DMS153 treated with DMSO at 0.1 percent for 48 hours (cell line): ENCODE measurements at regions not wholly inside any gene's neighbourhood (a gene's known extent, or its start where the extent isn't known, plus 50 kb on each side); places are given as distances from the start of the nearest gene placed in this dataset.
"Not testable (repeated sequence)": the region's sequence is repeated elsewhere in the genome, so short reads cannot be mapped to it uniquely, and the experiment has no call there.

Experiments used
- DNase-seq: peaks from one replicate; lab custom pipeline; 2025; ENCODE audit not compliant: unreplicated experiment; lab: John Stamatoyannopoulos, UW

DNA sequence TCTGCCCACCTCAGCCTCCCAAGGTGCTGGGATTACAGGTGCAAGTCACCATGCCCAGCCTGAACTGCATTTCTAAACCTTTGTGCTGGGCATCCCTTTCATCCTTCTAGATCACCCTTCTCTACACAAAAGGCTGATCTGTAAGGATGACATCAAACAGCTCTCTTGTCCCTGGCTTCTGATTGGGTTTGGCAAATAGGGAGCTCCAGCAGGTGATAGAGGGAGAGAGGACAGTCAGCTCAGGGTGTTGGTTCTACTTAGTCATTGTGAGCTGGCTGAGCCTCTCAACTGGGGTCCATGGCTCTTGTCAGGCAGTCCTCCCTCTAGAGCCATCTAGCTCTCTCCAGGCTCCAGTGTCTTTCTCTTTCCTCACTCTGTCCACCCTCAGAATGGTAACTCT lies 237.6 kb upstream of the JARID2 start:
- no peak for DNase-seq

DNA sequence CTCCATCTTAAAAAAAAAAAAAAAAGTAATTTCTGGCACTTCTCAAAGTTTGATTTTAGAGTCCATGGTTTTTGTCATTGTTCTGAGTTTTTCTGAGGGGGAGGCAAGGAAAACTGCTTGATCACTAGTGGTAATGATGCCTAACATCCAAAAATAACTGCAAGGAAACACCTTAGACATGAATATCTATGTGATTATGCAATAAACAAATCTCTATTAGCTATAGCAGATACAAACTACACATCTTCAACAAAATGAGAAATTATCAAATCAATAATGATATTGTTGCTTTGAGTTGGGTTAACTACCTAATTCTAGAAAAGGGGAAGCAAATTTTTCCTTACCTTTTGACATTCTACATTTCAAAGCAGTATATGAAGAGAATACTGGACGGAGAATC lies 230.9 kb upstream of the JARID2 start:
- no peak for DNase-seq

DNA sequence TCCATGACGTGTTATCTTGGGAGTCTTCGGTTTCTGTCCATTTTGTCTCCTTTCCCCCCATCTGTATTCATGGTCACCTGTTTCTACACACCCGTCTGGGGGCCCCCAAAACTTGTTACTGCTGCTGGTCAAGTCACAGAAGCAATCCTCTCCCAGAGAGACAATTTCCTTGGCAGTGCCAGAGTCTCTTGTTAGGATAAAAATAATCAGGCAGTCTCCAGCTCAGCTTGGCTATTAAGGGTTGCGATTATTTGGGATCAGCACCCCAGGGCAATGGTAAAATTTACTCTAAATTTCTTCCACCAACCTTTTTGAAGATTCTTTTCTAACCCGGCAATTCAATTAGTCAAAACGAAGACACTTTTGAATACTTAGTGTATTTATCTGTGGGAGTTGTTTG lies 229.1 kb upstream of the JARID2 start:
- DNase-seq = no peak

GRCh38 chr6:15017261-15017660 lies 228.6 kb upstream of the JARID2 start:
- DNase-seq = no peak

GRCh38 chr6:15017803-15018202 lies 228.1 kb upstream of the JARID2 start:
- no peak for DNase-seq

- no peak for DNase-seq
These were observed 225.6 kb upstream of the JARID2 start for GRCh38 chr6:15020119-15020770.

DNA sequence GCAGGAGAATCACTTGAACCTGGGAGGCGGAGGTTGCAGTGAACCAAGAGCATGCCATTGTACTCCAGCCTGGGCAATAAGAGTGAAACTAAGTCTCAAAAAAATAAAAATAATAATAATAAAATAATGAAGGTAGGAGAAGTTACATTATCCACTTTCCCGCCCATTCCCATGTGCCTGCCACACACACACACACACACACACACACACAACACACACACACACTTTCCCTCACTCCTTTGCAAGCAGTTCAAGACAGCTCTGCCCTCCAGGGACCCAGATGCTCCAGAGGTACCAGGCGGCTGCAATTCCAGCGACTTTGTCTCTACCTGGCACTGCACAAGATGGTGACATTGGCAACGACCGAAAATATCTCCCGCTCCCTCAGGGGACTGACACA lies 224.8 kb upstream of the JARID2 start:
- DNase-seq = no peak

- not testable (repeated sequence) for DNase-seq
These were observed 222.9 kb upstream of the JARID2 start for GRCh38 chr6:15023018-15023417.

DNA sequence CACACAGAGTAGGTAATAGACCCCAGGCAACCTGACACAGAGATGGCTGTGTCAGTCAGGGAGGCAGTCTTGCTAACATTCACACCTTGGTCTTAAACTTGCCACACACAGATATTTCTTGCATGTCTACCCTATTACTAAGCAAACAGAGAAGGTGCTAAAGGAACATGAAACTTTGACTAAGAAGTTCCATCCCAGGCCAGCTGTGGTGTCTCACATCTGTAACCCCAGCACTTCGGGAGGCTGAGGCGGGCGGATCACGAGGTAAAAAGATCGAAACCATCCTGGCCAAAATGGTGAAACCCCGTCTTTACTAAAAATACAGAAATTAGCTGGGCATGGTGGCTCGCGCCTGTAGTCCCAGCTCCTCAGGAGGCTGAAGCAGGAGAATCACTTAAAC lies 222.4 kb upstream of the JARID2 start:
- no peak for DNase-seq

GRCh38 chr6:15025446-15025845 lies 220.4 kb upstream of the JARID2 start:
- DNase-seq = no peak

DNA sequence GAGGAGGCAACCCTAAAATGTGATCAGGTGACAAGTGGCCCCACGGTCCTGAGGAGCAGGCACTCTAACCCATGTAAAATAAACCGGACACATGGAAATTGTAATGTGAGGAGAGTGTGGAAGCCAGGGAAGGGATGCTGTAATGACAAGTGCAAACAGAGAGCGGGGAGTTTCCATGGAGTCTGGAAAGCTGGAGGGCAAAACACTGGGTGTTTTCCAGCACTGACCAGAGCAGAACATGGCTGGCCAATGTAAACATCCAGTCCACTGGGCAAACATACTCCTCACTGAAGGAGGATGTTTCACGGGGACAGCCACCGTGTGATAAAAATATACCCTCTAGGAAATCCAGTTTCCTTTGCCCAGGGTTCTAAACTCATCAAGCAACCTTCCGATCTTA lies 219.0 kb upstream of the JARID2 start:
- DNase-seq = peak; percentile 56

- no peak for DNase-seq
These were observed 218.4 kb upstream of the JARID2 start for GRCh38 chr6:15027472-15027871.

DNA sequence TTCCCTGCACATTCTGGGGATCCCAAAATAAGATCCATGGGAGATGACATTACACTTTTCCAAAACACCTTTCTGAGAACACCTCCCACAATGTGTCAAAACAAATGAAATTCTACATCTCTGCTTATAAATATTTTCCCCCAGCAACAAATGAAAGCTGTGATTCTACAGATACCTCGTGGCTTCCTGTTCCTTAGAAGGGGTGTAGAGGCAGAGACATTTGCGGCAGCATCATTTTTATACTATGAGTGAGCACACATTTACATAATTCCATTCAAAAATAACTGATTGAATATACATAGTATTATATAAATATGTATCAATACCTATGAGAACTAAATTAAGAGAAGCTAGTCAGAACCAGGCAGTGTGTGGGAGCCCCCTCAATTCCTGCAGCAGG lies 213.9 kb upstream of the JARID2 start:
- no peak for DNase-seq

DNA sequence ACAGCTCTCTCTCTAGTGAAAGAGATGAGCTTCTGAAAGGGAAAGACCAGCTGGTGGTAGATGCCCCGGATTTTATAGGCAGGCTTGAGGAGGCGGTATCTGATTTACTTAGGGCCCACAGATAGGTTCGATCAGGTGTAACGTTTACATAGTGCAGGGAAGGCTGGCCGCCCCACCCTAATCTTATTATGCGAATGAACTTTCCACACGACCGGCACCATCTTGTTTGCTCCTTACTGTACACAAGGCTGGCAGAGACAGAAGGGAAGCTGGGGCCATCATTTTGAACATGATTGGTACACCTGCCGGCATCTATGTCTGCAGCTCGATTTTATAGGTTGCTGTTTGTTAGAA lies 212.0 kb upstream of the JARID2 start:
- no peak for DNase-seq

DNA sequence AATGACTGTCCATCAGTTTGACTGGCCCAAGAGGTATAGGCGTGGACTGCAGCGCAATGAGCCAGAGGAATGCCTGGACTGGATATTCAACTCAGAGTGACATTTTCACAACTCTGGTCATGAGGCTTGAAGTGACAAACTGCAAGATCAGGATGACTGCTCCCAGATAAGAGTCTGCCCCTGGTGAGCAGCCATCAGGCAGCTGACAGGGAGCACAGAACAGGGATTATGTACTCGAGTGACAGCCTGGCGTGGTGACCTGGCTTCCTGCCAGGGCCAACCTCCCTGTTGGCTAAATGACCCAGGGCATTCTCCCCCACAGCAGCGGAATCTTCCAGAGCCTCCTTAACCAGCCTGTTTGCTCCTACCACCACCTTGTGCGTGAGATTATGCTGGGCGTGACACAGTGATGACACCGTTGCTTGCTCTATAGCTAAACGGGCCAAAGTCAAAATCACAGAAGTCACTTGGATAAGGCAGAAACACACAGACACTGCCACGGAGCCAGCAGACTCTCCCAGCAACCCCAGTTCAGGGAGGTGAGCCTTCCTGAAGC lies 209.1 kb upstream of the JARID2 start:
- DNase-seq = peak; percentile 12

- DNase-seq = no peak
These were observed 208.6 kb upstream of the JARID2 start for GRCh38 chr6:15037253-15037652.

- no peak for DNase-seq
These were observed 207.7 kb upstream of the JARID2 start for GRCh38 chr6:15038013-15038791.

DNA sequence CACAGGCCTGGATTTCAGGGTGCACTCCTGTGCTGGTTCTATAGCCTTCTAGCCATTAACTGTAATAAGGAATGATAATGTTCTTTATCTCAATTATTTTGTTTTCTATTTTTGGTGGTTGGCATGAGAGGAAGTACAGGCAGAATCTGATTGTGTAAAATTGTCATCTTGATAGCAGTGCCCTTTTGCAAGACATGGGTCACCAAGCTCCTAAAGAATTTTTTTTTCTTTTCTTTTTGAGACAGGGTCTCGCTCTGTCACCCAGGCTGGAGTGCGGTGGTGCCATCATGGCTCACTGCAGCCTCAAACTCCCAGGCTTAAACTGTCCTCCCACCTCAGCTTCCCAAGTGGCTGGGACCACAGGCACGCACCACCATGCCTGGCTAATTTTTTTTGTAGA lies 206.7 kb upstream of the JARID2 start:
- DNase-seq = no peak

- DNase-seq = no peak
These were observed 202.9 kb upstream of the JARID2 start for GRCh38 chr6:15042938-15043337.

DNA sequence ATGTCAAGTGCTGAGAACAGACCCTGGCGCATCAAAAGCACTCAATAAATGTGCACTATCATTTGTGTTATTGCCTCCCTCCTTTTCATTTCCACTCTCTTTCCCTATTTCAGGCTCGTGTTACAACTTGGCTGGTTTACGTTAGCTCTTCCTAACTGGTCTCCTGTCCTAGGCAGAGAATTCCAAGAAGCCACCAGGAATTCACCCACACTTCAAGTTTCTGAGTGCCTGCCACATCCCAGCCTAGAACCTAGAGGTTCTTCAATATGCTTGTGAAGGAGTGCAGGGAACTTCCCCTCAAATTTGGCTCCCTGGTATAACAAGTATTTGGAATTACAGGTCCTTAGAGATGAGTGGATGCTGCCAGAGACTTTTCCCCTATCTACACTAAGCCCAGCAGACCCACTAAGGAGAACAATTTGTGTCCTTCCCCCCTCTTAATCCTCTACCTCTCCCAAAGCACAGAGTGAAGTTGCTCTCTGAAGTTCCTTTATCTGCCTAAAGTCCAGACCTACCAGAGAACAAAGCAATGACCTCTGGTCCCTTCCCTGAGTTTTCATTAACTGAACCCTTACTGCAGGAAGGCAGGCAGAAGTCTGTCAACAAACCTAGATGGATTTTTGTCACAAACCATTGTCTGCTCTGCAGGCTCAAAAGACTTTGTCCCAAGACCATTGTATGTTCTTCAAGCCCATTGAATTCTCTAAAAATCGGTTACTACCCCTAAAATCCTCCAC lies 201.6 kb upstream of the JARID2 start:
- no peak for DNase-seq

GRCh38 chr6:15044948-15045347 lies 200.9 kb upstream of the JARID2 start:
- DNase-seq = no peak

DNA sequence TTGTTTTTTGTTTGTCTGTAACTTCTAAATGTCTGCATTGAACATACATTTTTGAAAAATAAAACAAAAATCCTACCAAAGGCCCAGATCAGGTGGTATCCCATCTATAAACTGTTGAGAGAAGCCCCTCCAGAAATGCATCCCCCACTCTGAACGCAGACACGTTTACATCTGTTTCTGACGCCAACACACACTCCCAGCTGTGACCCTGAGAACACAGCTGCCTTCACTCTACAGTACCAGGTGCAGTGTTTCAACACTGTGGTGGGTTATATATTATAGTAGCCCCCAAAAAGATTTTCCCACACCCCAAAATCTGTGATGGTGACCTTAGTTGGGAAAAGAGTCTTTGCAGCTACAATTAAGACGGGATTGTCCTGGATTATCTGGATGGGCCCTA lies 199.1 kb upstream of the JARID2 start:
- no peak for DNase-seq
